ENCODE measurements at regions not wholly inside any gene's neighbourhood (a gene's known extent, or its start where the extent isn't known, plus 50 kb on each side); places are given as distances from the start of the nearest gene placed in this dataset.

DNA sequence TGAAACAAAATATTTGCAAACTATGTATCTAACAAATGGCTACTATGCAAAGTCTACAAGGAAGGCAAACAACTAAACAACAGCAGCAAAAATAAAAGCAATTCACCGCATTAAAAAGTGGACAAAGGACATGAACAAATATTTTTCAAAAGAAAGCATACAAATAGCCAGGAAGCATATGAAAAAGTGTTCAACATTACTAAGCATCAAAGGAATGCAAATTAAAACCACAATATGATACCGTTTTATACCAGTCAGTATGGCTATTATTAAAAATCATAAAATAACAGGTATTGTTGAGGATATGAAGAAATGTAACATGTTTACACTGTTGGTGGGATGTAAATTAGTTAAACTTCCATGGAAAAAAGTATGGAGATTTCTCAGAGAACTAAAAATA lies 1106.7 kb downstream of the PDHA2 start:
- TF ChIP-seq, protein P1, sequence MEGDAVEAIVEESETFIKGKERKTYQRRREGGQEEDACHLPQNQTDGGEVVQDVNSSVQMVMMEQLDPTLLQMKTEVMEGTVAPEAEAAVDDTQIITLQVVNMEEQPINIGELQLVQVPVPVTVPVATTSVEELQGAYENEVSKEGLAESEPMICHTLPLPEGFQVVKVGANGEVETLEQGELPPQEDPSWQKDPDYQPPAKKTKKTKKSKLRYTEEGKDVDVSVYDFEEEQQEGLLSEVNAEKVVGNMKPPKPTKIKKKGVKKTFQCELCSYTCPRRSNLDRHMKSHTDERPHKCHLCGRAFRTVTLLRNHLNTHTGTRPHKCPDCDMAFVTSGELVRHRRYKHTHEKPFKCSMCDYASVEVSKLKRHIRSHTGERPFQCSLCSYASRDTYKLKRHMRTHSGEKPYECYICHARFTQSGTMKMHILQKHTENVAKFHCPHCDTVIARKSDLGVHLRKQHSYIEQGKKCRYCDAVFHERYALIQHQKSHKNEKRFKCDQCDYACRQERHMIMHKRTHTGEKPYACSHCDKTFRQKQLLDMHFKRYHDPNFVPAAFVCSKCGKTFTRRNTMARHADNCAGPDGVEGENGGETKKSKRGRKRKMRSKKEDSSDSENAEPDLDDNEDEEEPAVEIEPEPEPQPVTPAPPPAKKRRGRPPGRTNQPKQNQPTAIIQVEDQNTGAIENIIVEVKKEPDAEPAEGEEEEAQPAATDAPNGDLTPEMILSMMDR (IDR thresholded peaks at IDR 0.05; ENCODE audit: low read depth, low read length, poor library complexity, severe bottlenecking), result no peak
- no peak for TF ChIP-seq EZH2phosphoT487 (IDR thresholded peaks at IDR 0.05; ENCODE audit: borderline replicate concordance, low read length)

Data from DOHH2 (cell line).